ENCODE measurements at regions not wholly inside any gene's neighbourhood (a gene's known extent, or its start where the extent isn't known, plus 50 kb on each side); places are given as distances from the start of the nearest gene placed in this dataset.

DNA sequence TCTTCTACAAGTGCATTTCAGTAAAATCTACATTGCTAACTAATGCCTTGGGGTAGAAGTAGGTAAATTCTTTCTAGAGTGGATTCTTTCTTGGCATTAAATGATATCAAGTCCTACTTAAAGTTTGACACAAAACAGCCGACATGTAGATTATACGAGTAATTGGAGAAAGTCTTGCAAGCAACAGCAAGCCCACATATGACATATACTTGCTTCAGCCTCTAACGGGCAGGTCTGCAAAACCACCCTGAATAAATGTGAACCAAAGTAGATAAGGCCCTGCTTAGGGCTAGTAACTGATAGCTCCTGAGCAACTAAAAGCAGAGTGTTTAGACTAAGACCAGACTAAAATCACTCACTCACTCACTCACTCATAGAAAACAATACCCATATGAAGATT, 203.2 kb downstream of the LTN1 start:
- intact Hi-C loops (cut with micrococcal nuclease), result no loop called here
- no peak for FAIRE-seq
- Histone ChIP-seq H3K4me3 (no peak overlapping the region), H3K27ac (ENCODE audit: extremely low read depth, low read depth, low read length) (no peak overlapping the region), H3K4me2 (ENCODE audit: insufficient read depth, low read length) (no peak overlapping the region), H2AFZ (ENCODE audit: low read depth, low read length) (no peak overlapping the region), H3K9me1 (ENCODE audit: control insufficient read depth, insufficient read depth, low read length) (no peaks in the 10 kb centered on the region), H3K36me3 (ENCODE audit: control insufficient read depth, insufficient read depth, low read length) (no peaks in the 10 kb centered on the region), H3K9ac (ENCODE audit: insufficient read depth in 1 of 2, low read depth in 2 of 2, low read length in 2 of 2) (no peak overlapping the region), H3K27me3 (ENCODE audit: control insufficient read depth in 2 of 2, insufficient read depth in 2 of 2, low read length in 2 of 2) (no peaks in the 10 kb centered on the region), H3K9me3 (replicated peaks; ENCODE audit: control insufficient read depth, insufficient read depth, low read depth, low read length) (no peaks in the 10 kb centered on the region), H4K20me1 (replicated peaks; ENCODE audit: control insufficient read depth, insufficient read depth, low read length) (no peaks in the 10 kb centered on the region), H3K79me2 (ENCODE audit: control insufficient read depth, insufficient read depth, low read length) (no peaks in the 10 kb centered on the region), H3K4me1 (replicated peaks in 1 of 2; ENCODE audit: control insufficient read depth in 2 of 2, insufficient read depth in 2 of 2, low read length in 2 of 2) (no peaks in the 10 kb centered on the region; a peak in 1 of 5 replicates)
- no TSS peak for BruUV-seq (replicated peaks)
- in situ Hi-C loops (cut with MboI), result no loop called here
- POLR2A ChIA-PET, result interaction anchor here (0.6 to 0.8 kb wide), 2 partner anchors 57 to 1493 kb away, joined by 3 read pairs; no protein-coding TSS in a partner anchor
- WGBS (ENCODE audit: insufficient coverage, low coverage, missing lambda C conversion rate), result 0% methylated on average over 3 of the region's 3 CpGs
- CTCF ChIA-PET (ENCODE audit: low intra/inter-chr PET ratio), result no interaction called here
- peak in 1 of 4 experiments; percentile 40 for DNase-seq (ENCODE audit: extremely low read depth in 1 of 4, low spot score in 3 of 4)
- ATAC-seq, result peak; percentile 85
- TF ChIP-seq CC2D1A (IDR thresholded peaks at IDR 0.05) (no peak), TRIM25 (IDR thresholded peaks at IDR 0.05; ENCODE audit: borderline replicate concordance) (no peak), ATF4 (CRISPR knock-in tag; IDR thresholded peaks at IDR 0.05) (peak; percentile 57; the same call in 1 of the 2 replicates), HMBOX1 (IDR thresholded peaks at IDR 0.05) (peak; percentile 89), ILK (tag; IDR thresholded peaks at IDR 0.05; ENCODE audit: borderline replicate concordance, low read depth) (no peak), ZNF175 (CRISPR knock-in tag; IDR thresholded peaks at IDR 0.05; ENCODE audit: low read depth) (peak; percentile 48; the same call in 1 of the 2 replicates)
- TF ChIP-seq, protein P1, sequence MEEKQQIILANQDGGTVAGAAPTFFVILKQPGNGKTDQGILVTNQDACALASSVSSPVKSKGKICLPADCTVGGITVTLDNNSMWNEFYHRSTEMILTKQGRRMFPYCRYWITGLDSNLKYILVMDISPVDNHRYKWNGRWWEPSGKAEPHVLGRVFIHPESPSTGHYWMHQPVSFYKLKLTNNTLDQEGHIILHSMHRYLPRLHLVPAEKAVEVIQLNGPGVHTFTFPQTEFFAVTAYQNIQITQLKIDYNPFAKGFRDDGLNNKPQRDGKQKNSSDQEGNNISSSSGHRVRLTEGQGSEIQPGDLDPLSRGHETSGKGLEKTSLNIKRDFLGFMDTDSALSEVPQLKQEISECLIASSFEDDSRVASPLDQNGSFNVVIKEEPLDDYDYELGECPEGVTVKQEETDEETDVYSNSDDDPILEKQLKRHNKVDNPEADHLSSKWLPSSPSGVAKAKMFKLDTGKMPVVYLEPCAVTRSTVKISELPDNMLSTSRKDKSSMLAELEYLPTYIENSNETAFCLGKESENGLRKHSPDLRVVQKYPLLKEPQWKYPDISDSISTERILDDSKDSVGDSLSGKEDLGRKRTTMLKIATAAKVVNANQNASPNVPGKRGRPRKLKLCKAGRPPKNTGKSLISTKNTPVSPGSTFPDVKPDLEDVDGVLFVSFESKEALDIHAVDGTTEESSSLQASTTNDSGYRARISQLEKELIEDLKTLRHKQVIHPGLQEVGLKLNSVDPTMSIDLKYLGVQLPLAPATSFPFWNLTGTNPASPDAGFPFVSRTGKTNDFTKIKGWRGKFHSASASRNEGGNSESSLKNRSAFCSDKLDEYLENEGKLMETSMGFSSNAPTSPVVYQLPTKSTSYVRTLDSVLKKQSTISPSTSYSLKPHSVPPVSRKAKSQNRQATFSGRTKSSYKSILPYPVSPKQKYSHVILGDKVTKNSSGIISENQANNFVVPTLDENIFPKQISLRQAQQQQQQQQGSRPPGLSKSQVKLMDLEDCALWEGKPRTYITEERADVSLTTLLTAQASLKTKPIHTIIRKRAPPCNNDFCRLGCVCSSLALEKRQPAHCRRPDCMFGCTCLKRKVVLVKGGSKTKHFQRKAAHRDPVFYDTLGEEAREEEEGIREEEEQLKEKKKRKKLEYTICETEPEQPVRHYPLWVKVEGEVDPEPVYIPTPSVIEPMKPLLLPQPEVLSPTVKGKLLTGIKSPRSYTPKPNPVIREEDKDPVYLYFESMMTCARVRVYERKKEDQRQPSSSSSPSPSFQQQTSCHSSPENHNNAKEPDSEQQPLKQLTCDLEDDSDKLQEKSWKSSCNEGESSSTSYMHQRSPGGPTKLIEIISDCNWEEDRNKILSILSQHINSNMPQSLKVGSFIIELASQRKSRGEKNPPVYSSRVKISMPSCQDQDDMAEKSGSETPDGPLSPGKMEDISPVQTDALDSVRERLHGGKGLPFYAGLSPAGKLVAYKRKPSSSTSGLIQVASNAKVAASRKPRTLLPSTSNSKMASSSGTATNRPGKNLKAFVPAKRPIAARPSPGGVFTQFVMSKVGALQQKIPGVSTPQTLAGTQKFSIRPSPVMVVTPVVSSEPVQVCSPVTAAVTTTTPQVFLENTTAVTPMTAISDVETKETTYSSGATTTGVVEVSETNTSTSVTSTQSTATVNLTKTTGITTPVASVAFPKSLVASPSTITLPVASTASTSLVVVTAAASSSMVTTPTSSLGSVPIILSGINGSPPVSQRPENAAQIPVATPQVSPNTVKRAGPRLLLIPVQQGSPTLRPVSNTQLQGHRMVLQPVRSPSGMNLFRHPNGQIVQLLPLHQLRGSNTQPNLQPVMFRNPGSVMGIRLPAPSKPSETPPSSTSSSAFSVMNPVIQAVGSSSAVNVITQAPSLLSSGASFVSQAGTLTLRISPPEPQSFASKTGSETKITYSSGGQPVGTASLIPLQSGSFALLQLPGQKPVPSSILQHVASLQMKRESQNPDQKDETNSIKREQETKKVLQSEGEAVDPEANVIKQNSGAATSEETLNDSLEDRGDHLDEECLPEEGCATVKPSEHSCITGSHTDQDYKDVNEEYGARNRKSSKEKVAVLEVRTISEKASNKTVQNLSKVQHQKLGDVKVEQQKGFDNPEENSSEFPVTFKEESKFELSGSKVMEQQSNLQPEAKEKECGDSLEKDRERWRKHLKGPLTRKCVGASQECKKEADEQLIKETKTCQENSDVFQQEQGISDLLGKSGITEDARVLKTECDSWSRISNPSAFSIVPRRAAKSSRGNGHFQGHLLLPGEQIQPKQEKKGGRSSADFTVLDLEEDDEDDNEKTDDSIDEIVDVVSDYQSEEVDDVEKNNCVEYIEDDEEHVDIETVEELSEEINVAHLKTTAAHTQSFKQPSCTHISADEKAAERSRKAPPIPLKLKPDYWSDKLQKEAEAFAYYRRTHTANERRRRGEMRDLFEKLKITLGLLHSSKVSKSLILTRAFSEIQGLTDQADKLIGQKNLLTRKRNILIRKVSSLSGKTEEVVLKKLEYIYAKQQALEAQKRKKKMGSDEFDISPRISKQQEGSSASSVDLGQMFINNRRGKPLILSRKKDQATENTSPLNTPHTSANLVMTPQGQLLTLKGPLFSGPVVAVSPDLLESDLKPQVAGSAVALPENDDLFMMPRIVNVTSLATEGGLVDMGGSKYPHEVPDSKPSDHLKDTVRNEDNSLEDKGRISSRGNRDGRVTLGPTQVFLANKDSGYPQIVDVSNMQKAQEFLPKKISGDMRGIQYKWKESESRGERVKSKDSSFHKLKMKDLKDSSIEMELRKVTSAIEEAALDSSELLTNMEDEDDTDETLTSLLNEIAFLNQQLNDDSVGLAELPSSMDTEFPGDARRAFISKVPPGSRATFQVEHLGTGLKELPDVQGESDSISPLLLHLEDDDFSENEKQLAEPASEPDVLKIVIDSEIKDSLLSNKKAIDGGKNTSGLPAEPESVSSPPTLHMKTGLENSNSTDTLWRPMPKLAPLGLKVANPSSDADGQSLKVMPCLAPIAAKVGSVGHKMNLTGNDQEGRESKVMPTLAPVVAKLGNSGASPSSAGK (IDR thresholded peaks at IDR 0.05), result no peak
